ENCODE measurements at regions not wholly inside any gene's neighbourhood (a gene's known extent, or its start where the extent isn't known, plus 50 kb on each side); places are given as distances from the start of the nearest gene placed in this dataset.
A peak's percentile ranks its signal among the peaks of the same experiment; 100 is the strongest.
"Not testable (repeated sequence)": the region's sequence is repeated elsewhere in the genome, so short reads cannot be mapped to it uniquely, and the experiment has no call there.

DNA sequence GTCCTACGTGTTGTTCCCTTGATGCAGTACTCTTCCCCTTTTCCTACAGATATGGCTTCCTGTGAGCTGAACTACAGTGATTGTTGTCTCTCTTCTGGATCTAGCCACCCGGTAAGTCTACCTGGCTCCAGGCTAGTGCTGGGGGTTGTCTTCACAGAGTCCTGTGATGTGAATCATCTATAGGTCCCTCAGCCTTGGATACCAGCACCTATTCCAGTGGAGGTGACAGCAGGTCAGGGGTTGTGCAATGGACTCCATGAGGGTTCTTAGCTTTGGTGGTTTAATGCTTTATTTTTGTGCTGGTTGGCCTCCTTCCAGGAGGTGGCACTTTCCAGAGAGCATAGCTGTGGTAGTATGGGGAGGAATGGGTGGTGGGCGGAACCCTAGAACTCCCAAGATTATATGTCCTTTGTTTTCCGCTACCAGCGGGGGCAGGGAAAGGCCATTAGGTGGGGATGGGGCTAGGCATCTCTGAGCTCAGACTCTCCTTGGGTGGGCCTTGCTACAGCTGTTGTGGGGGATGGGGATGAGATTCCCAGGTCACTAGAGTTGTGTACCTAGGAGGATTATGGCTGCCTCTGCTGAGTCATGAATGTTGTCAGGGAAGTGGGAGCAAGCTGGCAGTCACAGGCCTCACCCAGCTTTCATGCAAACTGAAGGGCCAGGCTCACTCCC, 121.4 kb upstream of the ANKRD50 start:
- DNase-seq = no peak
- H3K36me3 ChIP-seq = no peaks in the 10 kb centered on the region
- TF ChIP-seq, protein P1, sequence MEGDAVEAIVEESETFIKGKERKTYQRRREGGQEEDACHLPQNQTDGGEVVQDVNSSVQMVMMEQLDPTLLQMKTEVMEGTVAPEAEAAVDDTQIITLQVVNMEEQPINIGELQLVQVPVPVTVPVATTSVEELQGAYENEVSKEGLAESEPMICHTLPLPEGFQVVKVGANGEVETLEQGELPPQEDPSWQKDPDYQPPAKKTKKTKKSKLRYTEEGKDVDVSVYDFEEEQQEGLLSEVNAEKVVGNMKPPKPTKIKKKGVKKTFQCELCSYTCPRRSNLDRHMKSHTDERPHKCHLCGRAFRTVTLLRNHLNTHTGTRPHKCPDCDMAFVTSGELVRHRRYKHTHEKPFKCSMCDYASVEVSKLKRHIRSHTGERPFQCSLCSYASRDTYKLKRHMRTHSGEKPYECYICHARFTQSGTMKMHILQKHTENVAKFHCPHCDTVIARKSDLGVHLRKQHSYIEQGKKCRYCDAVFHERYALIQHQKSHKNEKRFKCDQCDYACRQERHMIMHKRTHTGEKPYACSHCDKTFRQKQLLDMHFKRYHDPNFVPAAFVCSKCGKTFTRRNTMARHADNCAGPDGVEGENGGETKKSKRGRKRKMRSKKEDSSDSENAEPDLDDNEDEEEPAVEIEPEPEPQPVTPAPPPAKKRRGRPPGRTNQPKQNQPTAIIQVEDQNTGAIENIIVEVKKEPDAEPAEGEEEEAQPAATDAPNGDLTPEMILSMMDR (IDR thresholded peaks at IDR 0.05) = no peak
- no peak for TF ChIP-seq POLR2AphosphoS5 (IDR thresholded peaks at IDR 0.05)
- no peak for TF ChIP-seq EP300 (IDR thresholded peaks at IDR 0.05)
- no peak for TF ChIP-seq POLR2A (IDR thresholded peaks at IDR 0.05)

DNA sequence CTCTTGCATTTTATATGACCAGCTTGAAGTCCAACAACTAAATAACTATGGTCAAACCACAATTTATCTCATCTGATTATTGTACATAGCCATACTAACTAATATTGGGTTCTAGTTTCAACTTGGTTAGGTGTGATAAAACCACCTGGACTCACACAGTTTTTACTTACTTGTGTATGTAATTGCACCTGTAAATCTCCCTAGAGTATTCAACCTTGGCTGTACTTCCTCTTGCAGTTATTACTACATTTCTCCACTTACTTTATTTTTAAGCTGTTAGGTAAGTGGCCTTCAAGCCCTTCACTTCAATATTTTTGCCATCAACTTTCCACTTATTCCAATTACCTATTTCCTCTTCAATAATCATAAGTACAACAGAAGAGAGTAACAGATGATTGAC, 115.8 kb upstream of the ANKRD50 start:
- Histone ChIP-seq H3K27ac (no peak overlapping the region), H3K9me3 (no peaks in the 10 kb centered on the region), H3K36me3 (no peaks in the 10 kb centered on the region), H3K4me3 (no peak overlapping the region), H3K4me1 (no peaks in the 10 kb centered on the region), H3K27me3 (no peaks in the 10 kb centered on the region)
- intact Hi-C loops (cut with DNase I; ENCODE audit: low total_unique reads) = no loop called here
- TF ChIP-seq EP300 (IDR thresholded peaks at IDR 0.05) (no peak), POLR2AphosphoS5 (IDR thresholded peaks at IDR 0.05) (no peak), POLR2A (IDR thresholded peaks at IDR 0.05) (no peak)
- DNase-seq = no peak

More for the DNA sequence above, 121.4 kb upstream of the ANKRD50 start:
- Histone ChIP-seq H3K27ac (no peak overlapping the region), H3K9me3 (peaks cover 0 to 10% (median 10%) of the 10 kb centered on the region in 4 donors), H3K4me3 (no peak overlapping the region), H3K27me3 (no peaks in the 10 kb centered on the region), H3K4me1 (no peaks in the 10 kb centered on the region)
- intact Hi-C loops (cut with DNase I; ENCODE audit: low total_unique reads) = no loop called here
- WGBS, 5 donors = 89 to 98% (median 97%) methylated on average over 5 of the region's 5 CpGs

DNA sequence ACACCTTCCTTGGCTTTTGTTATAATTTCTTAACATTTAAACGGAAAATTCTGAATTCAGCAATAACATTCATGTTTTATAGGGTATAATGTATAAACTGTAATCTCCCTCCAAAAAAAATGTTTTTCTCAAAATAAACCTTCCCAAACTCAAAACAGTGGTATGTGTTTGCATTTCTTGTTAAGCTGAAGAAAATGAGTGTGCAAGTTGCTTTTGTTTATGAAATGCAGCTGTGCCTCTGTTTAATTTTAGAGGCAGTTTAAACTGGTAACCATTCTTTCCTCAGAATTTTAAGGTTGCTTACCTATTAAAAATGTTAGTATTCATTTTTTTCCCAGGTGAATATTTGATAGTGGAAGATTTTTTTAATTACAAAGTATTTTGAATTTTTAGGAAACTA, 105.0 kb upstream of the ANKRD50 start:
- H3K9me3 ChIP-seq = peaks cover 0 to 5% (median 2%) of the 10 kb centered on the region in 4 donors
- TF ChIP-seq POLR2AphosphoS5 (IDR thresholded peaks at IDR 0.05) (no peak), EP300 (IDR thresholded peaks at IDR 0.05) (no peak), POLR2A (IDR thresholded peaks at IDR 0.05) (no peak)
- TF ChIP-seq, protein P1 (IDR thresholded peaks at IDR 0.05) = no peak
- no peak for DNase-seq
- H3K4me1 ChIP-seq = no peaks in the 10 kb centered on the region
- H3K36me3 ChIP-seq = no peaks in the 10 kb centered on the region
- H3K4me3 ChIP-seq = no peak overlapping the region
- no peaks in the 10 kb centered on the region for H3K27me3 ChIP-seq
- 74 to 91% (median 83%) methylated on average over 1 of the region's 1 CpG for WGBS, 5 donors
- no peak overlapping the region for H3K27ac ChIP-seq
- intact Hi-C loops (cut with DNase I; ENCODE audit: low total_unique reads) = no loop called here

DNA sequence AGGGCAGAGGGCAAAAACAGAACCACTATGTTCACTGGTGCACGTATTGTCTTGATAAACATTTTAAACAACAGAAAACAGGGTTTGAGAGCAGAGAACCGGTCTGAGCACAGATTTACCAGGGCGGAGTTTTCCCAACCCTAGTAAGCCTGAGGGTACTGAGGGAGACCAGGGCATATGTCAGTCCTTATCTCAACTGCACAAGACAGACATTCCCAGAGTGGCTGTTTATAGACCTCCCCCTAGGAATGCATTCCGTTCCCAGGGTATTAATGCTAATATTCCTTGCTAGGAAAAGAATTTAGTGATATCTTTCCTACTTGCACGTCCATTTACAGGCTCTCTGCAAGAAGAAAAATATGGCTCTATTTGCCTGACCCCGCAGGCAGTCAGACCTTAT, 99.7 kb upstream of the ANKRD50 start:
- WGBS, 5 donors = 87 to 94% (median 93%) methylated on average over 6 of the region's 6 CpGs
- H3K27ac ChIP-seq; H3K36me3 ChIP-seq; H3K27me3 ChIP-seq; H3K4me1 ChIP-seq; H3K4me3 ChIP-seq; DNase-seq; intact Hi-C loops (cut with DNase I; ENCODE audit: low total_unique reads): not testable (repeated sequence)
- peaks cover 0 to 18% (median 11%) of the 10 kb centered on the region in 4 donors for H3K9me3 ChIP-seq

DNA sequence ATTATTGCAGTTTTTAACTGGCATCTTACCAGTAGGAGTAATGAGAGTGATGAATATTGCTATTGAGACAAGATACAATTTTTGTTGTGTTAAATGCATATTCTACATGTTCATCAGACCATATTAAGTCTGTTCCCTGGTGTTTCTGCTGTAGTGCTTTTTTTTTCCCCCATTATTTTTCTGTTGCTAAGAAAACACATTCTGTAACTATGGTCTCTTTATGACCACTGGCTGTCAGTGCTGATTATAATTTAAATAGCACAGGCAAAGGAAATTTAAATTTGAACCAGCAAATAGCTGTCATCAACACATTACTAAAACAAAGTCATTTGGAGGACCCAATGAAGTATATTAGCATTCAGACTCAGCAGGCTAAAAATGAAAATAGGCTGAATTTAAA, 98.3 kb upstream of the ANKRD50 start:
- Histone ChIP-seq H3K27me3 (no peaks in the 10 kb centered on the region), H3K4me3 (no peak overlapping the region), H3K9me3 (peaks cover 0 to 18% (median 11%) of the 10 kb centered on the region in 4 donors), H3K27ac (no peak overlapping the region), H3K36me3 (no peaks in the 10 kb centered on the region), H3K4me1 (no peaks in the 10 kb centered on the region)
- intact Hi-C loops (cut with DNase I; ENCODE audit: low total_unique reads) = no loop called here
- TF ChIP-seq EP300 (IDR thresholded peaks at IDR 0.05) = no peak
- TF ChIP-seq, protein P1 (IDR thresholded peaks at IDR 0.05) = no peak
- TF ChIP-seq POLR2AphosphoS5 (IDR thresholded peaks at IDR 0.05) = no peak
- peak in 1 of 2 donors; percentile 23 for DNase-seq
